ENCODE measurements at regions not wholly inside any gene's neighbourhood (a gene's known extent, or its start where the extent isn't known, plus 50 kb on each side); places are given as distances from the start of the nearest gene placed in this dataset.
A peak's percentile ranks its signal among the peaks of the same experiment; 100 is the strongest.
"Not testable (repeated sequence)": the region's sequence is repeated elsewhere in the genome, so short reads cannot be mapped to it uniquely, and the experiment has no call there.

- H3K4me1 Mint-ChIP-seq (ENCODE audit: low read depth); H3K27me3 Mint-ChIP-seq (ENCODE audit: low read depth); ATAC-seq; DNase-seq; H3K9me3 Mint-ChIP-seq; H3K36me3 Mint-ChIP-seq (ENCODE audit: insufficient read depth); H3K4me3 Mint-ChIP-seq: not testable (repeated sequence)
These were observed 115.0 kb upstream of the NBPF9 start for GRCh38 chr1:149218080-149218988.

- H3K9me3 Mint-ChIP-seq; H3K27me3 Mint-ChIP-seq (ENCODE audit: low read depth); H3K4me1 Mint-ChIP-seq (ENCODE audit: low read depth); H3K36me3 Mint-ChIP-seq (ENCODE audit: insufficient read depth); DNase-seq; ATAC-seq; H3K4me3 Mint-ChIP-seq: not testable (repeated sequence)
These were observed 116.2 kb upstream of the NBPF9 start for GRCh38 chr1:149219539-149219938.

- H3K9me3 Mint-ChIP-seq; H3K4me1 Mint-ChIP-seq (ENCODE audit: low read depth); DNase-seq; H3K4me3 Mint-ChIP-seq; ATAC-seq; H3K27me3 Mint-ChIP-seq (ENCODE audit: low read depth); H3K36me3 Mint-ChIP-seq (ENCODE audit: insufficient read depth): not testable (repeated sequence)
These were observed 117.2 kb upstream of the NBPF9 start for GRCh38 chr1:149220463-149221074.

GRCh38 chr1:149227933-149228665 is 124.7 kb upstream of the NBPF9 start:
- not testable (repeated sequence) for ATAC-seq; H3K36me3 Mint-ChIP-seq (ENCODE audit: insufficient read depth); H3K27me3 Mint-ChIP-seq (ENCODE audit: low read depth); H3K4me3 Mint-ChIP-seq; H3K4me1 Mint-ChIP-seq (ENCODE audit: low read depth); DNase-seq; H3K9me3 Mint-ChIP-seq

GRCh38 chr1:149228672-149229585 is 125.6 kb upstream of the NBPF9 start:
- not testable (repeated sequence) for H3K9me3 Mint-ChIP-seq; DNase-seq; H3K36me3 Mint-ChIP-seq (ENCODE audit: insufficient read depth); H3K4me1 Mint-ChIP-seq (ENCODE audit: low read depth); H3K27me3 Mint-ChIP-seq (ENCODE audit: low read depth); H3K4me3 Mint-ChIP-seq
- peak; percentile 89 to 94 for ATAC-seq

- DNase-seq; H3K36me3 Mint-ChIP-seq (ENCODE audit: insufficient read depth); H3K9me3 Mint-ChIP-seq; H3K4me3 Mint-ChIP-seq; H3K4me1 Mint-ChIP-seq (ENCODE audit: low read depth); H3K27me3 Mint-ChIP-seq (ENCODE audit: low read depth): not testable (repeated sequence)
- ATAC-seq = peak; percentile 23 to 48
These were observed 126.5 kb upstream of the NBPF9 start for GRCh38 chr1:149229813-149230212.

GRCh38 chr1:149234926-149235914 is 131.9 kb upstream of the NBPF9 start:
- H3K4me1 Mint-ChIP-seq (ENCODE audit: low read depth); H3K36me3 Mint-ChIP-seq (ENCODE audit: insufficient read depth); ATAC-seq; H3K4me3 Mint-ChIP-seq; H3K27me3 Mint-ChIP-seq (ENCODE audit: low read depth); H3K9me3 Mint-ChIP-seq; DNase-seq: not testable (repeated sequence)

GRCh38 chr1:149237515-149237914 is 134.2 kb upstream of the NBPF9 start:
- not testable (repeated sequence) for ATAC-seq; DNase-seq; H3K4me3 Mint-ChIP-seq; H3K36me3 Mint-ChIP-seq (ENCODE audit: insufficient read depth); H3K4me1 Mint-ChIP-seq (ENCODE audit: low read depth); H3K9me3 Mint-ChIP-seq; H3K27me3 Mint-ChIP-seq (ENCODE audit: low read depth)

GRCh38 chr1:149239897-149240508 is 136.7 kb upstream of the NBPF9 start:
- H3K9me3 Mint-ChIP-seq; DNase-seq; H3K4me3 Mint-ChIP-seq; ATAC-seq; H3K27me3 Mint-ChIP-seq (ENCODE audit: low read depth); H3K4me1 Mint-ChIP-seq (ENCODE audit: low read depth); H3K36me3 Mint-ChIP-seq (ENCODE audit: insufficient read depth): not testable (repeated sequence)

- not testable (repeated sequence) for H3K36me3 Mint-ChIP-seq (ENCODE audit: insufficient read depth); DNase-seq; H3K27me3 Mint-ChIP-seq (ENCODE audit: low read depth); H3K4me1 Mint-ChIP-seq (ENCODE audit: low read depth); H3K4me3 Mint-ChIP-seq; H3K9me3 Mint-ChIP-seq; ATAC-seq
These were observed 137.2 kb upstream of the NBPF9 start for GRCh38 chr1:149240530-149240929.

- not testable (repeated sequence) for H3K9me3 Mint-ChIP-seq; H3K4me3 Mint-ChIP-seq; DNase-seq; ATAC-seq; H3K4me1 Mint-ChIP-seq (ENCODE audit: low read depth); H3K27me3 Mint-ChIP-seq (ENCODE audit: low read depth); H3K36me3 Mint-ChIP-seq (ENCODE audit: insufficient read depth)
These were observed 137.9 kb upstream of the NBPF9 start for GRCh38 chr1:149241272-149241671.

GRCh38 chr1:149243572-149243971 is 140.2 kb upstream of the NBPF9 start:
- ATAC-seq; H3K36me3 Mint-ChIP-seq (ENCODE audit: insufficient read depth); H3K4me1 Mint-ChIP-seq (ENCODE audit: low read depth); H3K27me3 Mint-ChIP-seq (ENCODE audit: low read depth); H3K9me3 Mint-ChIP-seq; DNase-seq; H3K4me3 Mint-ChIP-seq: not testable (repeated sequence)

- not testable (repeated sequence) for H3K4me3 Mint-ChIP-seq; H3K36me3 Mint-ChIP-seq (ENCODE audit: insufficient read depth); H3K4me1 Mint-ChIP-seq (ENCODE audit: low read depth); ATAC-seq; H3K9me3 Mint-ChIP-seq; H3K27me3 Mint-ChIP-seq (ENCODE audit: low read depth); DNase-seq
These were observed 141.3 kb upstream of the NBPF9 start for GRCh38 chr1:149244621-149245020.

All from activated T-cell treated with anti-CD3 and anti-CD28 coated beads, Interleukin-2, amount 50 U/mL, for 4 hours (primary cell).